NCI-H2196 (cell line): ENCODE measurements at regions not wholly inside any gene's neighbourhood (a gene's known extent, or its start where the extent isn't known, plus 50 kb on each side); places are given as distances from the start of the nearest gene placed in this dataset.
"Not testable (repeated sequence)": the region's sequence is repeated elsewhere in the genome, so short reads cannot be mapped to it uniquely, and the experiment has no call there.

Source experiments
- DNase-seq: peaks from one replicate; lab custom pipeline; 2025; ENCODE audit not compliant: unreplicated experiment; lab: John Stamatoyannopoulos, UW

- DNase-seq, result no peak
These were observed 907.0 kb downstream of the RAPGEF2 start for GRCh38 chr4:160009656-160010493.

- no peak for DNase-seq
These were observed 917.1 kb downstream of the RAPGEF2 start for GRCh38 chr4:160019936-160020335.

- no peak for DNase-seq
These were observed 917.9 kb downstream of the RAPGEF2 start for GRCh38 chr4:160020804-160021203.

DNA sequence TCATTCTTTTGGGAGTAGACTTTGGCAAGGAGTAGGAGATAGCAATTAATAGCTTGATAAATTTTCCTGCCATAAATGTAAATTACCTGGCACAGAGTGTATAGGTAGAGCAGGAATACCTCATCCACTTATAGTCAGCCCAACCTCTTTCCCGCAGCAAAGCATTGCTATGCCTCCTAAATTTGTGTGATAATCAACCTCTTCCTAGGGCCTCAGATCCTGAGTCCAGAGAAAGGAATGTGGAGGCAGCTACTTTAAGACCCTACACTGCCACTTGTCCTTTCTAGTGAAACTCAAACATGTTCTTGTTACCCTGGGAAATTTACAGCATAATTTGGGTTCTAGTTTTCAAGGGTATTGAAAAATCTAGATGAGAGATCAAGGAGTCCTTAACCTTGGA lies 919.0 kb downstream of the RAPGEF2 start:
- no peak for DNase-seq

- DNase-seq, result no peak
These were observed 923.8 kb downstream of the RAPGEF2 start for GRCh38 chr4:160026721-160027120.

DNA sequence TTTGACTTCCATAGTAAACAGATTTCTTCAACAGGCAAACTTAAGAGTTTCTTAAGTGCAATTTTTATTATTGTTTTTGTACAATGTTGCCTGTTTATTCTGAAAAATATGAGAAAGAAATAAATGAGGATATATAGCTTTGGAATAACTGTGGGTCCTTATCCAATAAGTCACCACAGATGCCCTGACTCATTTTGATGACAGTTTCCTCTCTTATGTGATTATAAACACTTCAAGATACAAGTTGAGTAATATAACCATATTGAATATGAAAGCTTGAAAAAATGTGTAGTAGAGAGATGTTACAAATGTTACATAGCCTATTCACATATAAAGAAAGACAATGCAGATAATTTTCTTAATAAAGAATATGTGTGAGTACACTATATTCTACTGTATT lies 931.6 kb downstream of the RAPGEF2 start:
- no peak for DNase-seq

GRCh38 chr4:160038615-160039014 lies 935.7 kb downstream of the RAPGEF2 start:
- DNase-seq, result no peak

- DNase-seq, result no peak
These were observed 941.8 kb downstream of the RAPGEF2 start for GRCh38 chr4:160044693-160045092.

DNA sequence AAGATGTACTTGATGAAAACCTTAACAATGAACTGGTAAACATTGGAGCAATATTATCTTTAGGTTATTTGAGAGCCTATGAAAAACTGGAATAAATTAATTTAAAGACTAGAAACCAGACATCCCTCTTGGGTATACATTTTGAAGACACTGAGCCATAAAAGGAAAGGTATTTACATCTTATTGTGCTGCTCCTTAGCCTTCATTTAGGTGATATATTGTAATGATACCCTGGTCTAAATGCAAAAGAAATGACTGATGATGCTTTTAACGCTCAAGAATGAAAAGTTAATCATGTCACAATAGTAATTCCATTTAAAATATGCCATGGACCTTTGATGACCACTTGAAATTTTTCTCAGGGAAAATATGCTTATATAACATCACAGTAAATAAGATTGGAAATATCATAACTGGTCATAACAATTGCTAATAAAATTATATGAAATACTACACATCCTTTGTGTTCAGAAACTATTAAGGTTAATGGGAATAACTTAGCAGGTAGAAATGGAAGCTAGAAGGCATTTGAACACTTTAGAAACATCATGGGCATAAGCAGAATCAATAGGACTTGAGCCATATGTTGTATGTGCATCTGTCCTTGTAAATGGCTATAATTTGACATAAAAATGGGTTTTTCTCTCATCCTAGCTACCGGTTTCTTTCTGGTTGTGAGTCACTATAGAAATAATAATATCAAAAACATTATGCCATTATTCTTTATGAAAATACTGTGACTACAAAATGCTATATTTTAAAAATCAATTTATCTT lies 979.7 kb downstream of the RAPGEF2 start:
- no peak for DNase-seq

DNA sequence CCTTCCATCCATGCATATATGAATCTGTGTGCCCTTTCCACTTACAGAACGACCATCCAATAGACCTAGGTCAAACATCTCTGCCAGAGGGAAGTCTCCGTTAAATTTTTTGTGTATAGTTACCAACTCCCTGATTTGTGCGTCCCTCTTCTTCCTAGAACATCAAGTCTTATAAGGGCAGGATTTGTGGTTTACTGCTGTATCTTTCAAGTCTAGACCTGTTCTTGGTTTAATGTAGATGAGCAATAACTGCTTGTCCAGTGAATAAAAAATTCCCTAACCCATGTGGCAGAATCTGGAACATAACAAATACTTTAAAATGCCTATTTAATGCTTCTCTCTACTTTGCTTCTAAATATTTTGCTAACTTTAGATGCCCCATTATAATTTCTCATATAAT lies 988.8 kb downstream of the RAPGEF2 start:
- DNase-seq, result no peak

DNA sequence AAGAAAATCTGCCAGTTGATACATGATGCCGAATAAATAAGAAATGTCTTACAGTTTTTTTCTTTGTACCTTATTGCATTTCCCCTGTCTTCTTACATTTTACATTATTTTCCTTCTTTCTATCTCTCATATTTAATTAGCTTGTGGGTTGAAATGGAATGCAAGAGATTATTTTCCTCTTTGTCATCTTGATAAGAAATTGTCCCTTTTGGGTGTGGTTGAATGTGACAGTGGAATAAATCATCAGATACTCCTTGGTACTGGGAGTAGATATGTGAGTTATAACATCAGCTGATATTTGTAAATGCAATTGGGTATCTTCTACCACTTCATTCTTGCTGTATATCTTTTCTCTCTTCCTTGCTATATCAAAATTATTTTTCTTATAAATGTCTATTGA lies 997.4 kb downstream of the RAPGEF2 start:
- DNase-seq, result no peak

DNA sequence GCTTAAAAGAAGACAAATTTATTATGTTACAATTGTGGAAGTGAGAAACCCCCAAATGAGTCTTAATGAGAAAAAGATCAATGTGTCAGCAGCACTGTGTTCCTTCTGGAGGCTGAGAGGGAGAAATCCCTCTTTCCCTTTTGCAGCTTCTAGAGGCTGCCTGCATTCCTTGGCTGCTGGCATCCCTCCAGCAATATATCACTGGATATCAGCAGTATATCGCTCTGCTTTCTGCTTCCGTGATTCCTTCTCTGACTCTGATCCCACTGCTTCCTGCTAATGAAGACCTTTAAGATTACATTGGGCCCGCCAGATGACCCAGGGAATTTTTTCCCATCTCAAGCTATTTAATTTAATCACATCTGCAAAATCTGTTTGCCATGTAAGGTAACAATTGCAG lies 1008.0 kb downstream of the RAPGEF2 start:
- DNase-seq, result no peak

GRCh38 chr4:160117686-160118085 lies 1014.8 kb downstream of the RAPGEF2 start:
- DNase-seq, result no peak

GRCh38 chr4:160125576-160126287 lies 1022.9 kb downstream of the RAPGEF2 start:
- DNase-seq, result not testable (repeated sequence)

DNA sequence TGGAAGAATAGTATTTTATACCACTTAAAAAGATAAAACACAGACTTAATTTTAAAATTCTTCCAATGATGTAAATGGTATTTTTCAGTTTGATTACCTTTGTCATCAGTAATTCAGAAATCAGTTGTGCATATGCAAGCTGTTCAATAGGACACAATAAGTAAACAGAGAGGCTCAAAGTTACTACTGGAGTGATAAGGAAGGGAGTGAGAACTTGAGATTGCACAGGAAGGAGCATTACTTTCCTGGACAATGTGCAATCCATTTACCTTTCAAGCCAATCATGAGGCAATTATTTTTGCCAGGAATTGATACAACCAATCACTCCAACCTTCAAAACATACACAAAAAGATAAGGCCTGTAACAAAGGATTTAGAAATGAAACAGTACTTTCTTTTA lies 1024.3 kb downstream of the RAPGEF2 start:
- no peak for DNase-seq

DNA sequence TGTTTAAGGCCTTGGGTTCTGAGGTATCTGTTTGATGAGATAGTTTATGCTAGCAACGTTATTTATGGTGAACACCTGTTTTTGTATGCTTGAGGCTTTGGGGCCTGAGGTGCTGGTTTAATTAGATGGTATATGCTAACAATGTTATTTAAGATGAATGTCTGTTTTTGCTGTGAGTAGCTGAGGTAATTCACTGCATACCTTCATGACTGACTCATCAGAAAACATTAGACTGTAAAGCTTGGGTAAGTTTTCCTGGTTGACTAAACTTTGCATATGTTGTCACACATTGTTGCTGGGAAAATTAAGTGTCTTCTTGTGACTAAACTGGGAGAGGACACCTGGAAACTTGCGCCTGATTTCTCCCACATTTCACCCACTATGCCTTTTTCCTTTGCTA lies 1026.6 kb downstream of the RAPGEF2 start:
- no peak for DNase-seq

DNA sequence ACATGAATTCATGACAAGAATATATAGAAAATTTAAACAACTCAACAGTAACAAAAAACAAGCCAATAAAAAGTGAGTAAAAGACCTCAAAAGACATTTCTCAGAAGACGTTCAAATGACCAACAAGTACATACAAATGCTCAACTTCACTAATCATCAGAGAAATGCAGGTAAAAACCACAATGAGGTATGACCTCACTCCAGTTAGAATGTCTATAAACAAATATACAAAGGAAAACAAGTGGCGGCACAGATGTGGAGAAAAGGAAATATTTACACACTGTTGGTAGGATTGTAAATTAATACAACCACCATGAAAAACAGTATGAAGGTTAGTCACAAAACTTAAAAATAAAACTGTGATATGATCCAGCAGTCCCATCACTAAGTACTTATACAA lies 1033.1 kb downstream of the RAPGEF2 start:
- no peak for DNase-seq

DNA sequence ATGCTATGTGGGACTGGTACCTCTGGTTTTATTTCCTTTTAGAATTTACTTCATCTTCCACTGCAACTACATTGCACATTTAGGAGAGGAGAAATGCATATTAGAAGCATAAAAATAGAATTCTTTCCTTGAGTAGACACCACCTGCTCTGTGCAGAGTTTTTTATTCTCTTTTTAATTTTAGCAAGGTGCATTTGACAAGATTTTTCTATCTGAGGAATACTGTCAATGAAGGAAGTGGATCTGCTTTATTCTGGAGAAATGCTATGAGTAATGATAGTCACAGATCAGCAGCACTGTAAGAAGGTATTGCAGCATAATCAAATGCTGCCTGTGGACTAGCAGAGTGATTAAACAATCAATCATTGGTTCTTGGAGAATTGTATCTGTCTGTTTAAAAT lies 1038.3 kb downstream of the RAPGEF2 start:
- DNase-seq, result no peak

- no peak for DNase-seq
These were observed 1039.7 kb downstream of the RAPGEF2 start for GRCh38 chr4:160142579-160142978.

- DNase-seq, result no peak
These were observed 1040.7 kb downstream of the RAPGEF2 start for GRCh38 chr4:160143574-160143973.

- DNase-seq, result no peak
These were observed 1056.6 kb downstream of the RAPGEF2 start for GRCh38 chr4:160159457-160159856.

DNA sequence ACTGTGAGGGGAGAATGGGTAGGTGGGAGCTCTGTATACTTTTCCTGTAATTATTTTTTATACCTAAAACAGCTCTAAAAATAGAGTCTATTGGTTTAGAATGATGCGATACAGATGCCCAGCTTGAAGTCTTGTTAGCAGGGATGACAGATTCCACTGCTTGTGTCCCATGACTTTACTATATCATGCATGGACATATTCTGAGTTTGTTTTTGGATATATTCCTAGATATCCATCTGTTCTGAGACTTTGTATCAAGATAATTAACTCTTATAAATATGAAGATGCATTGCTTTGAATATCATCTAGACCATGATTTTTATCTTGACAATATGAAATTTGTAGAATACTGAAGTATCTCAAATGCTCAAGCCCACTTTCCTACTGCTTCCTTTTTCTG lies 1058.1 kb downstream of the RAPGEF2 start:
- no peak for DNase-seq
